GM12864 (cell line): ENCODE measurements at regions not wholly inside any gene's neighbourhood (a gene's known extent, or its start where the extent isn't known, plus 50 kb on each side); places are given as distances from the start of the nearest gene placed in this dataset.

Experiments
- DNase-seq: peaks from one replicate; pipeline ENCODE4 v3.0.0-alpha.2; 2011; ENCODE audit warnings: low read depth
- H3K4me3 ChIP-seq: 2 replicates; pipeline ENCODE4 v1.5.1; 2011; ENCODE audit warnings: mild to moderate bottlenecking, low read depth, low read length, control low read depth
- TF ChIP-seq, protein P1 (sequence below): IDR thresholded peaks from 2 replicates; pipeline ENCODE4 v1.5.1; 2011; ENCODE audit warnings: low read depth, mild to moderate bottlenecking, moderate library complexity, low read length, control low read depth, inconsistent platforms; ENCODE audit errors: missing control alignments

DNA sequence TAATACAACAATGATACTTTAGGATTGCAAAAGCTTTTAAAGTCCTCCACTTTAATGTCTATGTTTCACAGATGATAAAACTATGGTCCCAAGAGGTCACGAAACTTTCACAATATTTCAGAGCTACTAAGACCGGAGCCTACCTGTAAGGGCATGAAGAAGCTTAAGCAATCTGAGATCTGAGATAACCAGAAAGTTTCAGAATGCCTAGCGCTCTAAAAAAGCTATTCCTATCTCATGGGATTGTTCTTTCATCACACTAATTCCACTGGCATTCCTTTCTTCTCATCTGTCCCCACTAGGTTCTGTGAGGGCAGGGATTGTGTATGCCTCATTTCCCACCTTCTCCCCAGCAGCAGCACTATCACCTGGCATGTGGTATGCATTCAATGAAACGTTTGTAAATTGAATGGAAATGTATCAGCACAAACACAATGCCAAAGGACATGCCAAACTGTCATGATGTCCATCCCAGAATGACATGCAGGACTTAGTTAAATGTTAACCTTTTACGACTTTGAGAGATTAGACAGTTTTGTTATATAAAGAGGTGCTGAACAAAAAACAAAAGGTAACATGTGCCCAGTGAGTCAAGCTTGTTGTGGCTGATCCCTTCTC lies 104.7 kb upstream of the NR2F2 start:
- no peak for DNase-seq
- TF ChIP-seq, protein P1, sequence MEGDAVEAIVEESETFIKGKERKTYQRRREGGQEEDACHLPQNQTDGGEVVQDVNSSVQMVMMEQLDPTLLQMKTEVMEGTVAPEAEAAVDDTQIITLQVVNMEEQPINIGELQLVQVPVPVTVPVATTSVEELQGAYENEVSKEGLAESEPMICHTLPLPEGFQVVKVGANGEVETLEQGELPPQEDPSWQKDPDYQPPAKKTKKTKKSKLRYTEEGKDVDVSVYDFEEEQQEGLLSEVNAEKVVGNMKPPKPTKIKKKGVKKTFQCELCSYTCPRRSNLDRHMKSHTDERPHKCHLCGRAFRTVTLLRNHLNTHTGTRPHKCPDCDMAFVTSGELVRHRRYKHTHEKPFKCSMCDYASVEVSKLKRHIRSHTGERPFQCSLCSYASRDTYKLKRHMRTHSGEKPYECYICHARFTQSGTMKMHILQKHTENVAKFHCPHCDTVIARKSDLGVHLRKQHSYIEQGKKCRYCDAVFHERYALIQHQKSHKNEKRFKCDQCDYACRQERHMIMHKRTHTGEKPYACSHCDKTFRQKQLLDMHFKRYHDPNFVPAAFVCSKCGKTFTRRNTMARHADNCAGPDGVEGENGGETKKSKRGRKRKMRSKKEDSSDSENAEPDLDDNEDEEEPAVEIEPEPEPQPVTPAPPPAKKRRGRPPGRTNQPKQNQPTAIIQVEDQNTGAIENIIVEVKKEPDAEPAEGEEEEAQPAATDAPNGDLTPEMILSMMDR, result no peak

DNA sequence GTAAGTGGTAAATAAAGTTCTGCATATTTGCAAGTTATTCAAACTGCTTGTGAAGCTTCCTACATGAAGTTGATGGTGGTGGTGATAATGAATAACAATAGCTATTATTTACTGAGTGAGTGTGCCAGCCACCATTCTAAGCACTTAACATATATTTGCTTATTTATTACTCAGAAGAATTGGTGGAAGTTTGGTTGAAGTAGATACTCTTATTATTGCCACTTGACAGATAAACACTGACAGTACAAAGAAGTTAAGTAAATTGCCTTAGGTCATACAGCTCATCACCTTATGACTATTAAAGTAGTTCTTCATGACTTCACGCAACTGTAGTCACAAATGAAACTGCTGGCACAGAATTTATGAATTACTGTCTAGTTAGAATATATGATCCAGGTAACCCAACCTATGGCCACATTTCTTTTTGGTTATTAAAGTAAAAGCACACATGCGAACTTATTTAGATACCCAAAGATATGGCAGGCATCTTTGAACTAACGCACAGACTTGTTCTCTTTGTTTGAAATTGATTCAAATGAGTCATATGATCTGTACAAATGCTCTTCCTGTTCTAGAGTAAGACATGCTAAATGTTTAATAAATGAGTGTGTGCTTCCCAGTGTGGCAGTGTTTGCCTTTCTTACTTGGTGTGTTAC lies 99.8 kb upstream of the NR2F2 start:
- no peak for DNase-seq
- no peak overlapping the region for H3K4me3 ChIP-seq
- TF ChIP-seq, protein P1, result no peak

More for the DNA sequence above, 104.7 kb upstream of the NR2F2 start:
- H3K4me3 ChIP-seq, result no peak overlapping the region

DNA sequence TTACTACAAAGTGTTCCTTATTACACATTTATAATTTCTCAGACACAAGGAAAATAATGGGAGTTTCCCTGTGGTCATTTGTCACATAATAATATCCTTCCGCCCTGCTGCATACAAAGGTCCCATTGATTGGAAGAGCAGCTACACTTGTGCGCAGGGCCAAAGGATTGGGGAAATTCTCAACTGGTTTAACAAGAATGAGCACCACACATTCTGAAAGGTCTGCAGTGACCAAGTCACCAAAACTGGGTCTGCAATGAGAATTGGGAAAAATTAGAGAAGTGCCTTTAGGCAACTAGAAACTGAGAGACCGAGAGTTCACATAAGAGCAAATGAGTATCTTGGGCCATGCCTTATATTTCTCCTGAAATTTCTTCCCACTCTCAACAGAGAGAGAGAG lies 98.2 kb upstream of the NR2F2 start:
- H3K4me3 ChIP-seq, result no peak overlapping the region
- no peak for DNase-seq
- TF ChIP-seq, protein P1, result no peak

DNA sequence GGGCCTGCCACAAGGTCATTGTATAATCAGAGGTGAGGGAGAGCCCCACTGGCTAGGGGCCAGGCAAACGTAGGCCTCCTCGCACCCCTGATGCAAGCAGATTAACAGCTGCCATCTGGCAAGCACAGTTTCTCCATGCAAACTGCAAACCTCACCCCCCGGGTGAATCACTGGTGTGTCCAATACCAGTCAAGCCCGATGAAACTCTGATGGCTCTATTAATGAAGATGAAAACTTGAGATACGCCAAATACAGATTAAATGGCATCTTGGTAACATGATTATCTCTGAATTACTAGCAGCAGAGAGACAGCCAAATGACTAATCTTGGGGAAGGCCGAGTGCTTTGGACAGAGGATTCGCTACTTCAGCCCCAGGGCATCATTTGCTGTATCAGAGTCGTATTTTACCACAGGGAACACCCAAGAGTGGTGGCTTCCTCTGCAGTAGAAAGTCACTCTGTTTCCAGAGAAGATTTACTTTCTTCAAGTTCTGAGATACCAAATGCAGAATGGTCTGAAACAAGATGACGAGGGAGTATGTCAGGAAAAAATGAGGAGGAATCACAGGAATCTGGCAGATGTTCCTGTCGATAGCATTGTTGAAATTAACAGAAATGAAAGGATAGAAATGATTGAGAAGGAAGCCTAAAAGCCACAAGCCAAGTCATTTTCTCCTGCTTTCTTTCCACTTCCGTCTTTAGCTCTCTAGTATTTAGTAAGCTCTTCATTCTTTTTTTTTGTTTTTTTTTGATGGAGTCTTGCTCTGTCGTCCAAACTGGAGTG lies 96.2 kb upstream of the NR2F2 start:
- TF ChIP-seq, protein P1, result no peak
- no peak for DNase-seq
- H3K4me3 ChIP-seq, result no peak overlapping the region

DNA sequence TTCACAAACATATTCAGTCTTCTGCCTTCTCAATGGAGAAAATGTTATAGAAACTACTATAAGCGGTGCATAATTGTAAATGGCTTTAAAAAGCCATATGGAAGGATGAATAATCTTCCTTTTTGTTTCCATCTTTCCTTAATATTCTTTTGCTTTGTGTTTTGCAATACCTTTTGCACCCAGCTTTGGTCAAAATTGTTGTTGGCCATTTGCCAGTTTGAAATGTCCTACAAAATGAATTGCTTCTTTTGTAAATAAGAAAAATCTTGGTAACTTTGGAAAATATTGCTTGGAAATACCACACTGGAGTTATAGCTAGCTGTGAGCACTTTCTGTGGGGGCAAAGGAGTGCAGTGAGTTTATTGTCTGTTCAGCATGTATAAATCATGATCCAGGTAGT lies 93.5 kb upstream of the NR2F2 start:
- no peak overlapping the region for H3K4me3 ChIP-seq
- TF ChIP-seq, protein P1, result no peak
- no peak for DNase-seq

DNA sequence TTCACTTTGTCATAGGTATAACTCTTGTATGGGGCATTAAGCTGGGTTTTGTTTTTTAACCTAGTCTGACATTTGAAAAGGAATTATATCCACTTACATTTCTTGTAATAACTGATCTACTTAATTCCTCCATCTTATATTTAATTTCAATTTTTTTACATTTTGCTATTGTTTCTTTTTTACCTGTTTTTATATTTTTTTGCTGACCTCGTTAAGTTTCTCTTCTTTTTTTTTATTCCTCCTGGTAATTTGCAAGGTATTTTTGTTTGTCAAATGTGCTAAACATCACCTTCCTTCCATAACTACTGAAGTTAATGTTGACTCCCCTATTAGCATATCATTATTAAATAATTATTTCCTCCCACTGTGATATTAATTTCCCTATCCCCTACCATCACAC lies 87.7 kb upstream of the NR2F2 start:
- DNase-seq, result no peak
- H3K4me3 ChIP-seq, result no peak overlapping the region
- TF ChIP-seq, protein P1, result no peak
